ENCODE measurements at regions not wholly inside any gene's neighbourhood (a gene's known extent, or its start where the extent isn't known, plus 50 kb on each side); places are given as distances from the start of the nearest gene placed in this dataset.

DNA sequence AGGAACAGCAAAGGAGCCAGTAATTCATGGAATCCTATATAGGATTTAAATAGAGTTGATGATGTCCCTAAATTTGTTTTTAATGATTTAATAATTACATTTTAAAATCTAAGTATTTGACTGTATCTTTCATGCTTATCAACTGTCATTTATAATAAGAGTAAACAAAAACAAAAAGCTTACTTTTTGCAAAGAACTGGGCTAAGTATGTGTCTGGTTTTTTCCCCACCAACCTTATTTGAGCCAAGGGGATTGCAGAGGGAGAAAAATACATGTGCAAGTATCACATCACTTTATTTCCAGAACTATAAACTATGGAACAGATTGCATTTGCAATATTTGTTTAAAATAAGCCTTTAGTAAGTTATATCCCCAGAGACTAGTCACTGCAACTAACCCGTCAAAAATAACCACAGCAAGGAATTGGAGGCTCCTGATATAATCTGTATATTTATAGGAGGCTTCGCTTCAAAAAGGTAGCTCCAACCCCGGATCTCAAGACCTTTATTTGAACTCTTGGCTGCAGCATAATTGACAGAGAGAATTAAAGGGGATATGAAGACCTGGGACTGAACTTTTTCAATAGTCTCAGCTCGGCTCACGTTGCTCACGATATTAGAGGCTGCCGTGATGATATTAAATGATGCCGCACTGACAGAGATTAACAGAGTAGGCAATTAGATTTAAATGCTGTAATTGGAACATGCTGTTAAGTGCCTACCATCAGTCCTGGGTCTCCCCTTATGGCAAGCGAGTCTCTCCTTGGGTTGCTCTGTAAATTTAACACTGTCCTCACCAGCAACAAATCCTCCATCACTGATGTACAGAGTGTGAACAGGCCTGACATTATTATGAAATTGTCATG, 329.1 kb upstream of the NFIA start:
- H3K4me3 ChIP-seq (ENCODE audit: low read depth, low read length) = no peak overlapping the region
- TF ChIP-seq CTCF (IDR thresholded peaks at IDR 0.05; ENCODE audit: low read depth, low read length) = no peak

DNA sequence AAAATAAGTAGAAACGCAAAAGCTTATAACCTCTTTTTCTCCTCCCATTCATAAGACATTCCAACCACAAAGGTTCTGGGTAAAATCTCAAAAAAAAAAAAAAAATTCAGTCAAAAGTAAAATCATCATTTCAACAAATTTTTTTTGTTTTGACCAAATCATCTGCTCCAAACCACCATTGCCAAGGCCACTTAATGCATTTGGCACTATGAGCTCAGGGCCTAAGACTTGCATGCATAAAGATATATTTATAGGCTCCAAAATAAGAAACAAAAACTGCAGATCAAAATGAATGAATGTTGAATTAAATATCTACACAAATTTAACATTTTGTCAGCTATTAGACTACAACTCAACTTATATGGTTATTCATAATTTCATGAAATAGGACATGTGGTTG, 331.1 kb upstream of the NFIA start:
- TF ChIP-seq CTCF (IDR thresholded peaks at IDR 0.05; ENCODE audit: low read depth, low read length) = no peak
- no peak overlapping the region for H3K4me3 ChIP-seq (ENCODE audit: low read depth, low read length)

- no peak for TF ChIP-seq CTCF (IDR thresholded peaks at IDR 0.05; ENCODE audit: low read depth, low read length)
- H3K4me3 ChIP-seq (ENCODE audit: low read depth, low read length) = no peak overlapping the region
Observed at GRCh38 chr1:60747353-60747752, 335.0 kb upstream of the NFIA start.

- TF ChIP-seq CTCF (IDR thresholded peaks at IDR 0.05; ENCODE audit: low read depth, low read length) = no peak
- no peak overlapping the region for H3K4me3 ChIP-seq (ENCODE audit: low read depth, low read length)
Observed at GRCh38 chr1:60746278-60746791, 336.0 kb upstream of the NFIA start.

DNA sequence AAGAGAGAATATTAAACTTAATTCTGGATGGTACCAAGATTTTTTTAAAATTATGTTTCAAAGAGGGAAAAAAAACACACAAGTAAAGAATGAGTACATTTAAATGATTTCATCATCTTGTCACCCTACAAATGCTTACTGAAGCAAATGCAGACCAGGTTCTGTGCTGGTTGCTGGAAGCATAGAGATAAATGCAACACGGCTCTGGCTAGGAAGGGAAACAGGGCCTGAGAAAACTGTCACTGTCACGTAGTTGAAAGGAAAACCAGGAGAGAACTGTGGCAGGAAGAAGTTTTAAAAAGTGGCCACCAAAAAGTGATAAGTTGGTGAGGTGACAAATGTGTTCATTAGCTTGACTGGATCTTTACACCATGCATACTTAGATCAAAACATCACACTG, 336.9 kb upstream of the NFIA start:
- no peak for TF ChIP-seq CTCF (IDR thresholded peaks at IDR 0.05; ENCODE audit: low read depth, low read length)

DNA sequence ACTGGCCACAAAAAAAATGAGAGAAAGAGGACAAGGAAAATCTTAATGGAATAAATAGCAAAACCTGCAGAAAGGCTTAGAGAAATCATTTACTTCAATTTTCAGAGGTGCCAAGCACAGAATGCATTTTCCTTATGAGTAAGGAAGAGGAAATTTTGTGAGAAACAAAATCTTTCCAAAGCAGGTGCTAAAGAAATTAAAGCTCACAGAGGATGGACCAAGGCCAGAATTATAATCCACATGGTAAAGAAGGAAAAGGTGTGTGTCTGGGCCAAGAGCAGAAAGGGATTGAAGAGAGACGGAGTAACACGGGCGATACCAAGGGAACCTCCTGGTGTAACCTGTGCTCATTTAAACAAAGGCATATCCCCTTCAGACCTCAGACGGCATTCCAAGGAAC, 340.0 kb upstream of the NFIA start:
- no peak overlapping the region for H3K4me3 ChIP-seq (ENCODE audit: low read depth, low read length)
- TF ChIP-seq CTCF (IDR thresholded peaks at IDR 0.05; ENCODE audit: low read depth, low read length) = no peak

More for the DNA sequence above, 336.9 kb upstream of the NFIA start:
- no peak overlapping the region for H3K4me3 ChIP-seq (ENCODE audit: low read depth, low read length)

GRCh38 chr1:60740154-60740553, 342.2 kb upstream of the NFIA start:
- no peak for TF ChIP-seq CTCF (IDR thresholded peaks at IDR 0.05; ENCODE audit: low read depth, low read length)

More at GRCh38 chr1:60740154-60740553, 342.2 kb upstream of the NFIA start:
- H3K4me3 ChIP-seq (ENCODE audit: low read depth, low read length) = no peak overlapping the region
